22Rv1 (cell line): ENCODE measurements at regions not wholly inside any gene's neighbourhood (a gene's known extent, or its start where the extent isn't known, plus 50 kb on each side); places are given as distances from the start of the nearest gene placed in this dataset.

Source experiments
- ZFX ChIP-seq: fragments of 450-650 bp; IDR thresholded peaks from 2 replicates; pipeline ENCODE4 v1.6.1; 2017; ENCODE audit warnings: antibody characterized with exemption, borderline replicate concordance
- TF ChIP-seq, protein P1 (sequence below): fragments of 450-650 bp; IDR thresholded peaks from 2 replicates; pipeline ENCODE4 v1.5.1; 2017; ENCODE audit warnings: mild to moderate bottlenecking

GRCh38 chr18:75854808-75855207 is 427.3 kb upstream of the SMIM21 start:
- TF ChIP-seq, protein P1, sequence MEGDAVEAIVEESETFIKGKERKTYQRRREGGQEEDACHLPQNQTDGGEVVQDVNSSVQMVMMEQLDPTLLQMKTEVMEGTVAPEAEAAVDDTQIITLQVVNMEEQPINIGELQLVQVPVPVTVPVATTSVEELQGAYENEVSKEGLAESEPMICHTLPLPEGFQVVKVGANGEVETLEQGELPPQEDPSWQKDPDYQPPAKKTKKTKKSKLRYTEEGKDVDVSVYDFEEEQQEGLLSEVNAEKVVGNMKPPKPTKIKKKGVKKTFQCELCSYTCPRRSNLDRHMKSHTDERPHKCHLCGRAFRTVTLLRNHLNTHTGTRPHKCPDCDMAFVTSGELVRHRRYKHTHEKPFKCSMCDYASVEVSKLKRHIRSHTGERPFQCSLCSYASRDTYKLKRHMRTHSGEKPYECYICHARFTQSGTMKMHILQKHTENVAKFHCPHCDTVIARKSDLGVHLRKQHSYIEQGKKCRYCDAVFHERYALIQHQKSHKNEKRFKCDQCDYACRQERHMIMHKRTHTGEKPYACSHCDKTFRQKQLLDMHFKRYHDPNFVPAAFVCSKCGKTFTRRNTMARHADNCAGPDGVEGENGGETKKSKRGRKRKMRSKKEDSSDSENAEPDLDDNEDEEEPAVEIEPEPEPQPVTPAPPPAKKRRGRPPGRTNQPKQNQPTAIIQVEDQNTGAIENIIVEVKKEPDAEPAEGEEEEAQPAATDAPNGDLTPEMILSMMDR, result no peak
- no peak for TF ChIP-seq ZFX
